ENCODE measurements at regions not wholly inside any gene's neighbourhood (a gene's known extent, or its start where the extent isn't known, plus 50 kb on each side); places are given as distances from the start of the nearest gene placed in this dataset.
"Not testable (repeated sequence)": the region's sequence is repeated elsewhere in the genome, so short reads cannot be mapped to it uniquely, and the experiment has no call there.

GRCh38 chr5:14932902-14933469, 61.4 kb upstream of the ANKH start:
- TF ChIP-seq CTCF (IDR thresholded peaks at IDR 0.05; ENCODE audit: low read depth, low read length, missing control alignments): no peak
- DNase-seq (ENCODE audit: low read depth): no peak
- no peak overlapping the region for H3K4me3 ChIP-seq (ENCODE audit: low read depth, low read length)

GRCh38 chr5:14930486-14930885, 58.9 kb upstream of the ANKH start:
- DNase-seq (ENCODE audit: low read depth): no peak
- TF ChIP-seq CTCF (IDR thresholded peaks at IDR 0.05; ENCODE audit: low read depth, low read length, missing control alignments): no peak
- H3K4me3 ChIP-seq (ENCODE audit: low read depth, low read length): no peak overlapping the region

GRCh38 chr5:14929293-14930065, 57.9 kb upstream of the ANKH start:
- DNase-seq (ENCODE audit: low read depth): no peak
- TF ChIP-seq CTCF (IDR thresholded peaks at IDR 0.05; ENCODE audit: low read depth, low read length, missing control alignments): no peak
- no peak overlapping the region for H3K4me3 ChIP-seq (ENCODE audit: low read depth, low read length)

GRCh38 chr5:14928661-14929060, 57.1 kb upstream of the ANKH start:
- TF ChIP-seq CTCF (IDR thresholded peaks at IDR 0.05; ENCODE audit: low read depth, low read length, missing control alignments): no peak
- H3K4me3 ChIP-seq (ENCODE audit: low read depth, low read length): no peak overlapping the region
- DNase-seq (ENCODE audit: low read depth): no peak

GRCh38 chr5:14925326-14925725, 53.7 kb upstream of the ANKH start:
- DNase-seq (ENCODE audit: low read depth): no peak
- no peak overlapping the region for H3K4me3 ChIP-seq (ENCODE audit: low read depth, low read length)

GRCh38 chr5:14922952-14923351, 51.4 kb upstream of the ANKH start:
- H3K4me3 ChIP-seq (ENCODE audit: low read depth, low read length); DNase-seq (ENCODE audit: low read depth): not testable (repeated sequence)

More at GRCh38 chr5:14925326-14925725, 53.7 kb upstream of the ANKH start:
- no peak for TF ChIP-seq CTCF (IDR thresholded peaks at IDR 0.05; ENCODE audit: low read depth, low read length, missing control alignments)

- TF ChIP-seq CTCF (IDR thresholded peaks at IDR 0.05; ENCODE audit: low read depth, low read length, missing control alignments): no peak
- DNase-seq (ENCODE audit: low read depth): no peak
- no peak overlapping the region for H3K4me3 ChIP-seq (ENCODE audit: low read depth, low read length)
These were observed 50.9 kb upstream of the ANKH start for GRCh38 chr5:14922456-14922855.
